ENCODE measurements at regions not wholly inside any gene's neighbourhood (a gene's known extent, or its start where the extent isn't known, plus 50 kb on each side); places are given as distances from the start of the nearest gene placed in this dataset.

GRCh38 chr13:111661052-111661451 lies 340.6 kb downstream of the TEX29 start:
- TF ChIP-seq, protein P1, sequence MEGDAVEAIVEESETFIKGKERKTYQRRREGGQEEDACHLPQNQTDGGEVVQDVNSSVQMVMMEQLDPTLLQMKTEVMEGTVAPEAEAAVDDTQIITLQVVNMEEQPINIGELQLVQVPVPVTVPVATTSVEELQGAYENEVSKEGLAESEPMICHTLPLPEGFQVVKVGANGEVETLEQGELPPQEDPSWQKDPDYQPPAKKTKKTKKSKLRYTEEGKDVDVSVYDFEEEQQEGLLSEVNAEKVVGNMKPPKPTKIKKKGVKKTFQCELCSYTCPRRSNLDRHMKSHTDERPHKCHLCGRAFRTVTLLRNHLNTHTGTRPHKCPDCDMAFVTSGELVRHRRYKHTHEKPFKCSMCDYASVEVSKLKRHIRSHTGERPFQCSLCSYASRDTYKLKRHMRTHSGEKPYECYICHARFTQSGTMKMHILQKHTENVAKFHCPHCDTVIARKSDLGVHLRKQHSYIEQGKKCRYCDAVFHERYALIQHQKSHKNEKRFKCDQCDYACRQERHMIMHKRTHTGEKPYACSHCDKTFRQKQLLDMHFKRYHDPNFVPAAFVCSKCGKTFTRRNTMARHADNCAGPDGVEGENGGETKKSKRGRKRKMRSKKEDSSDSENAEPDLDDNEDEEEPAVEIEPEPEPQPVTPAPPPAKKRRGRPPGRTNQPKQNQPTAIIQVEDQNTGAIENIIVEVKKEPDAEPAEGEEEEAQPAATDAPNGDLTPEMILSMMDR (conservative IDR thresholded peaks at IDR 0.05; ENCODE audit: low read depth in 2 of 2): no peak
- TF ChIP-seq ZNF114 (CRISPR knock-in tag; IDR thresholded peaks at IDR 0.05) (no peak), EZH2 (IDR thresholded peaks at IDR 0.05; ENCODE audit: low read depth, unreplicated experiment) (no peak), JUNB (IDR thresholded peaks at IDR 0.05; ENCODE audit: unreplicated experiment) (no peak), NANOG (IDR thresholded peaks at IDR 0.05; ENCODE audit: borderline replicate concordance) (no peak), POLR2AphosphoS5 (IDR thresholded peaks at IDR 0.05; ENCODE audit: low read depth) (no peak), EZH2phosphoT487 (IDR thresholded peaks at IDR 0.05; ENCODE audit: unreplicated experiment) (no peak), ZNF331 (CRISPR knock-in tag; IDR thresholded peaks at IDR 0.05; ENCODE audit: low read depth) (no peak), CREB1 (CRISPR knock-in tag; IDR thresholded peaks at IDR 0.05; ENCODE audit: low read depth) (no peak), ETS1 (IDR thresholded peaks at IDR 0.05) (no peak), STAT1 (IDR thresholded peaks at IDR 0.05; ENCODE audit: unreplicated experiment) (no peak)
- TF ChIP-seq, protein P2, sequence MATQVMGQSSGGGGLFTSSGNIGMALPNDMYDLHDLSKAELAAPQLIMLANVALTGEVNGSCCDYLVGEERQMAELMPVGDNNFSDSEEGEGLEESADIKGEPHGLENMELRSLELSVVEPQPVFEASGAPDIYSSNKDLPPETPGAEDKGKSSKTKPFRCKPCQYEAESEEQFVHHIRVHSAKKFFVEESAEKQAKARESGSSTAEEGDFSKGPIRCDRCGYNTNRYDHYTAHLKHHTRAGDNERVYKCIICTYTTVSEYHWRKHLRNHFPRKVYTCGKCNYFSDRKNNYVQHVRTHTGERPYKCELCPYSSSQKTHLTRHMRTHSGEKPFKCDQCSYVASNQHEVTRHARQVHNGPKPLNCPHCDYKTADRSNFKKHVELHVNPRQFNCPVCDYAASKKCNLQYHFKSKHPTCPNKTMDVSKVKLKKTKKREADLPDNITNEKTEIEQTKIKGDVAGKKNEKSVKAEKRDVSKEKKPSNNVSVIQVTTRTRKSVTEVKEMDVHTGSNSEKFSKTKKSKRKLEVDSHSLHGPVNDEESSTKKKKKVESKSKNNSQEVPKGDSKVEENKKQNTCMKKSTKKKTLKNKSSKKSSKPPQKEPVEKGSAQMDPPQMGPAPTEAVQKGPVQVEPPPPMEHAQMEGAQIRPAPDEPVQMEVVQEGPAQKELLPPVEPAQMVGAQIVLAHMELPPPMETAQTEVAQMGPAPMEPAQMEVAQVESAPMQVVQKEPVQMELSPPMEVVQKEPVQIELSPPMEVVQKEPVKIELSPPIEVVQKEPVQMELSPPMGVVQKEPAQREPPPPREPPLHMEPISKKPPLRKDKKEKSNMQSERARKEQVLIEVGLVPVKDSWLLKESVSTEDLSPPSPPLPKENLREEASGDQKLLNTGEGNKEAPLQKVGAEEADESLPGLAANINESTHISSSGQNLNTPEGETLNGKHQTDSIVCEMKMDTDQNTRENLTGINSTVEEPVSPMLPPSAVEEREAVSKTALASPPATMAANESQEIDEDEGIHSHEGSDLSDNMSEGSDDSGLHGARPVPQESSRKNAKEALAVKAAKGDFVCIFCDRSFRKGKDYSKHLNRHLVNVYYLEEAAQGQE (IDR thresholded peaks at IDR 0.05; ENCODE audit: unreplicated experiment): no peak
- TF ChIP-seq, protein P3, sequence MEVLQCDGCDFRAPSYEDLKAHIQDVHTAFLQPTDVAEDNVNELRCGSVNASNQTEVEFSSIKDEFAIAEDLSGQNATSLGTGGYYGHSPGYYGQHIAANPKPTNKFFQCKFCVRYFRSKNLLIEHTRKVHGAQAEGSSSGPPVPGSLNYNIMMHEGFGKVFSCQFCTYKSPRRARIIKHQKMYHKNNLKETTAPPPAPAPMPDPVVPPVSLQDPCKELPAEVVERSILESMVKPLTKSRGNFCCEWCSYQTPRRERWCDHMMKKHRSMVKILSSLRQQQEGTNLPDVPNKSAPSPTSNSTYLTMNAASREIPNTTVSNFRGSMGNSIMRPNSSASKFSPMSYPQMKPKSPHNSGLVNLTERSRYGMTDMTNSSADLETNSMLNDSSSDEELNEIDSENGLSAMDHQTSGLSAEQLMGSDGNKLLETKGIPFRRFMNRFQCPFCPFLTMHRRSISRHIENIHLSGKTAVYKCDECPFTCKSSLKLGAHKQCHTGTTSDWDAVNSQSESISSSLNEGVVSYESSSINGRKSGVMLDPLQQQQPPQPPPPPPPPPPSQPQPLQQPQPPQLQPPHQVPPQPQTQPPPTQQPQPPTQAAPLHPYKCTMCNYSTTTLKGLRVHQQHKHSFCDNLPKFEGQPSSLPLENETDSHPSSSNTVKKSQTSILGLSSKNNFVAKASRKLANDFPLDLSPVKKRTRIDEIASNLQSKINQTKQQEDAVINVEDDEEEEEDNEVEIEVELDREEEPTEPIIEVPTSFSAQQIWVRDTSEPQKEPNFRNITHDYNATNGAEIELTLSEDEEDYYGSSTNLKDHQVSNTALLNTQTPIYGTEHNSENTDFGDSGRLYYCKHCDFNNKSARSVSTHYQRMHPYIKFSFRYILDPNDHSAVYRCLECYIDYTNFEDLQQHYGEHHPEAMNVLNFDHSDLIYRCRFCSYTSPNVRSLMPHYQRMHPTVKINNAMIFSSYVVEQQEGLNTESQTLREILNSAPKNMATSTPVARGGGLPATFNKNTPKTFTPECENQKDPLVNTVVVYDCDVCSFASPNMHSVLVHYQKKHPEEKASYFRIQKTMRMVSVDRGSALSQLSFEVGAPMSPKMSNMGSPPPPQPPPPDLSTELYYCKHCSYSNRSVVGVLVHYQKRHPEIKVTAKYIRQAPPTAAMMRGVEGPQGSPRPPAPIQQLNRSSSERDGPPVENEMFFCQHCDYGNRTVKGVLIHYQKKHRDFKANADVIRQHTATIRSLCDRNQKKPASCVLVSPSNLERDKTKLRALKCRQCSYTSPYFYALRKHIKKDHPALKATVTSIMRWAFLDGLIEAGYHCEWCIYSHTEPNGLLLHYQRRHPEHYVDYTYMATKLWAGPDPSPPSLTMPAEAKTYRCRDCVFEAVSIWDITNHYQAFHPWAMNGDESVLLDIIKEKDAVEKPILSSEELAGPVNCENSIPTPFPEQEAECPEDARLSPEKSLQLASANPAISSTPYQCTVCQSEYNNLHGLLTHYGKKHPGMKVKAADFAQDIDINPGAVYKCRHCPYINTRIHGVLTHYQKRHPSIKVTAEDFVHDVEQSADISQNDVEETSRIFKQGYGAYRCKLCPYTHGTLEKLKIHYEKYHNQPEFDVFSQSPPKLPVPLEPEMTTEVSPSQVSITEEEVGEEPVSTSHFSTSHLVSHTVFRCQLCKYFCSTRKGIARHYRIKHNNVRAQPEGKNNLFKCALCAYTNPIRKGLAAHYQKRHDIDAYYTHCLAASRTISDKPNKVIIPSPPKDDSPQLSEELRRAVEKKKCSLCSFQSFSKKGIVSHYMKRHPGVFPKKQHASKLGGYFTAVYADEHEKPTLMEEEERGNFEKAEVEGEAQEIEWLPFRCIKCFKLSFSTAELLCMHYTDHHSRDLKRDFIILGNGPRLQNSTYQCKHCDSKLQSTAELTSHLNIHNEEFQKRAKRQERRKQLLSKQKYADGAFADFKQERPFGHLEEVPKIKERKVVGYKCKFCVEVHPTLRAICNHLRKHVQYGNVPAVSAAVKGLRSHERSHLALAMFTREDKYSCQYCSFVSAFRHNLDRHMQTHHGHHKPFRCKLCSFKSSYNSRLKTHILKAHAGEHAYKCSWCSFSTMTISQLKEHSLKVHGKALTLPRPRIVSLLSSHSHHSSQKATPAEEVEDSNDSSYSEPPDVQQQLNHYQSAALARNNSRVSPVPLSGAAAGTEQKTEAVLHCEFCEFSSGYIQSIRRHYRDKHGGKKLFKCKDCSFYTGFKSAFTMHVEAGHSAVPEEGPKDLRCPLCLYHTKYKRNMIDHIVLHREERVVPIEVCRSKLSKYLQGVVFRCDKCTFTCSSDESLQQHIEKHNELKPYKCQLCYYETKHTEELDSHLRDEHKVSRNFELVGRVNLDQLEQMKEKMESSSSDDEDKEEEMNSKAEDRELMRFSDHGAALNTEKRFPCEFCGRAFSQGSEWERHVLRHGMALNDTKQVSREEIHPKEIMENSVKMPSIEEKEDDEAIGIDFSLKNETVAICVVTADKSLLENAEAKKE (CRISPR knock-in tag; IDR thresholded peaks at IDR 0.05): no peak

All from GM23338 (cell line).